D721Med (cell line): ENCODE measurements at regions not wholly inside any gene's neighbourhood (a gene's known extent, or its start where the extent isn't known, plus 50 kb on each side); places are given as distances from the start of the nearest gene placed in this dataset.

ENCODE experiments used
- DNase-seq: peaks from one replicate; pipeline ENCODE4 v3.0.0; 2011; ENCODE audit warnings: low spot score; ENCODE audit not compliant: insufficient read length
- FAIRE-seq: peaks from 2 replicates; lab custom pipeline; 2011; peaks lifted over from hg19 to GRCh38; lab: Jason Lieb, UNC
- TF ChIP-seq, protein P1 (sequence below): IDR thresholded peaks from 2 replicates; pipeline ENCODE4 v1.5.1; 2012; ENCODE audit warnings: mild to moderate bottlenecking, control low read depth; ENCODE audit not compliant: insufficient read depth; ENCODE audit errors: missing control alignments

DNA sequence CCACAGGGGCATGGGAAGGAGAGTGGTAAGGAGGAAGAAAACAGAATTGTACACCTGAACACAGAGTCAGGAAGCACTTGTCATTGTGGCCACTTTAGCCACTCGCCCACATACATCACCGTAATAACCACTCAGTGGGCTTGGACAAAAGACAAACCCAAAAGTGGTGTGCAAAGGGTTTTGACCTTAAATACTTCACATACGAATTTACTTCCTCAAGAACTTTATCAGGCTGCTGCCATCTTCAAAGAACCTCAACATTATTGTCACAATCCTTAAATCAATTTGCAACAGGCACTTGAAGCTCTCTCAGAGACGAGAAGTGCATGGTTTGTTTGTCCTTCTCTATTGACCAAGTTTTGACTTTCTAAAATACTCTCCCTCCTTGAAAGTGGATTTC, 187.3 kb upstream of the EGLN3 start:
- DNase-seq (no peak), FAIRE-seq (no peak)
- TF ChIP-seq, protein P1, sequence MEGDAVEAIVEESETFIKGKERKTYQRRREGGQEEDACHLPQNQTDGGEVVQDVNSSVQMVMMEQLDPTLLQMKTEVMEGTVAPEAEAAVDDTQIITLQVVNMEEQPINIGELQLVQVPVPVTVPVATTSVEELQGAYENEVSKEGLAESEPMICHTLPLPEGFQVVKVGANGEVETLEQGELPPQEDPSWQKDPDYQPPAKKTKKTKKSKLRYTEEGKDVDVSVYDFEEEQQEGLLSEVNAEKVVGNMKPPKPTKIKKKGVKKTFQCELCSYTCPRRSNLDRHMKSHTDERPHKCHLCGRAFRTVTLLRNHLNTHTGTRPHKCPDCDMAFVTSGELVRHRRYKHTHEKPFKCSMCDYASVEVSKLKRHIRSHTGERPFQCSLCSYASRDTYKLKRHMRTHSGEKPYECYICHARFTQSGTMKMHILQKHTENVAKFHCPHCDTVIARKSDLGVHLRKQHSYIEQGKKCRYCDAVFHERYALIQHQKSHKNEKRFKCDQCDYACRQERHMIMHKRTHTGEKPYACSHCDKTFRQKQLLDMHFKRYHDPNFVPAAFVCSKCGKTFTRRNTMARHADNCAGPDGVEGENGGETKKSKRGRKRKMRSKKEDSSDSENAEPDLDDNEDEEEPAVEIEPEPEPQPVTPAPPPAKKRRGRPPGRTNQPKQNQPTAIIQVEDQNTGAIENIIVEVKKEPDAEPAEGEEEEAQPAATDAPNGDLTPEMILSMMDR = no peak

DNA sequence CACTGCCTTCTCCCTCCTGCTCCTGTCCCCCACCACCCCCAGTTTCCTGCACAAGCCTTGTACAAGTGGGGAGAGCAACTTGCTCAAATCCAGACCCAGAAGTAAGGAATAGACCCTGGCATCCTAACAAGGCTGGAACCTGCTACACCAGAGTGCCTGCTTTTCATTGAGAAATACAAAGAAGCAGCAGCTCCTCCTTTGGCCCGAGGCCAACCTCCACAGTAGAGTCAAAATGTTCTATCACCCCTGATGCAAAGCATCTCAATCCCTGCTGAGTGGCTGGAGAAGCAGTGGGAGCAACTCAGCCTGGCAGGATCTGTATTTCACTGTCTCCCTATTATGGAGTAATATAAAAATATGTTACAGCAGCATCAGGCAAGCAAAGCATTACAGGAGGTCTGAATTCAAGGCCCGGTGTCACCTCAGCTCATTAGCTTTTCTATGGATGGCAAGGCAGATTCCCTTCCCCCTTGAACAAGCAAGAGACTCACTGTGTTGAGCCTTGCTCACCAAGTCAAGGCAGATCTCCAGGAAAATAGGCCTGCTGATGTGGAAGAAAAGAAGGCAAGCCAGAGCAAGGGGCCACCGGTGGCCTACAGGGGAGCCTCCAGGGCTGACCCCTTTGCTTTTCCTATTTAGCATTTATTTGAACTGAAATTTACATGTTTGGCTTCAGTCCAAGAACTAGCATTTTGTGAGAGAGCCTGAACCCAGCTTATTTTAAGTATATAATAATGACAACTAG, 186.3 kb upstream of the EGLN3 start:
- DNase-seq (no peak), FAIRE-seq (no peak)
- TF ChIP-seq, protein P1 = no peak

DNA sequence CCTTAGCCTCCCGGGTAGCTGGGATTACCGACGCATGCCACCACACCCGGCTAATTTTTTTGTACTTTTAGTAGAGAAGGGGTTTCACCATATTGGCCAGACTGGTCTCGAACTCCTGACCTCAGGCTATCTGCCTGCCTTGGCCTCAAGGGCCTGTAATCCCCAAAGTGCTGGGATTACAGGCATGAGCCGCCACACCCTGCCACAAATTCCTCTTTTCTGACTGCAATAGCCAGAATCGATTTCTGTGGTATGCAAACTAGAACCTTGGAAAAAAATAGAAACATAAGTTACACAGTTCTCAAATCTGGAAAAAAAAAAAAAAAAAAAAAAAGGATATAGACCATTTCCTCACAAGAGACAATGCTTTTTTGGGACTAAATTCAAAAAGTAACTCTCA, 184.6 kb upstream of the EGLN3 start:
- TF ChIP-seq, protein P1 = no peak
- FAIRE-seq (no peak), DNase-seq (no peak)

DNA sequence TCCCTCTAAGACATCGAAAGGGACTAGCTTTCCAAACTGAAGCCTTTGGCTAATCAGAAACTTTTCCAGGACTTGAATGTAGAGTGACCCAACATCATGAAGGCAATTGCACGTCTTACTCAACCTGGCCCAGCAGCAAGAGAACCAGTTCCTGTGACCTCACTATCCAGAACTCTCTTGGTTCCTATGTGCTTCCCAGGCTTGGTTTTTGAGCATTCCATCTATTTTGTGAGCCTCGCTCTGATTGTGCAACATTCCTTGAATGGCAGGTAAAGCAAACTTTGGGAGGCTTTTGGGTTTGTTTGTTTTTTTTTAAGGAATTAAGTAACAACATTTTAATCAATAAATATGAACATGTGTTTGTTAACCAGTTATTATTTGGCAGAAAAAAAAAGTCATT, 183.6 kb upstream of the EGLN3 start:
- TF ChIP-seq, protein P1 = no peak
- DNase-seq (no peak), FAIRE-seq (no peak)

DNA sequence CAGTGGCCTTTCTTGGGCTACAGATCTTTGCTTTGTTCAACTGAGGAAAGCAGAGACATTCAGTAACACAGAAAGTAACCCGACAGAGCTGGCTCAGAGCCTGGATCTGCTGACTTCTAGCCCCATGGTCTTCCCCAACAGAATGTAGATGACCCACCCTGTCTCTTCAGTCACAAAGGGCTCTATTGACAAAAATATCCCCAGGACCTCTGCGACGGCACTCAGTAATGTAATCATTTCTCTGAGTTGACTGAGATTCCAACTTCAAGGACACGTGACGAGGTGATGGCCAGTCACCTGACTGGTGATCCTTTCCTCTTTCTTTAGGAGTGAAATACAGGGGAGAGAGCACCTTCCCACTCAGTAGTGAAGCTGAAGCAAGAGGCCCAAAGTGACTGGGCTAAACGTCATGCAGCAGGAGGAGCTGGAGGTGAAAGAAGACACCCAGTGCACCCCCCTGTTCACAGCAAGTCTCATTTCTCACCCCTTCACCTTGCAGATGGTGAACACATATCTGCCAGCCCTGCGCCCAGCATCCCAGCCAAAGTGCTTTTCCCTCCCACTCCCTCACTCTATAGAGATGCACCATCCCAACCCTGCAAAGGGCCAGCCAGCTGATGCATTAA, 179.2 kb upstream of the EGLN3 start:
- FAIRE-seq = no peak
- TF ChIP-seq, protein P1 = no peak
- no peak for DNase-seq

DNA sequence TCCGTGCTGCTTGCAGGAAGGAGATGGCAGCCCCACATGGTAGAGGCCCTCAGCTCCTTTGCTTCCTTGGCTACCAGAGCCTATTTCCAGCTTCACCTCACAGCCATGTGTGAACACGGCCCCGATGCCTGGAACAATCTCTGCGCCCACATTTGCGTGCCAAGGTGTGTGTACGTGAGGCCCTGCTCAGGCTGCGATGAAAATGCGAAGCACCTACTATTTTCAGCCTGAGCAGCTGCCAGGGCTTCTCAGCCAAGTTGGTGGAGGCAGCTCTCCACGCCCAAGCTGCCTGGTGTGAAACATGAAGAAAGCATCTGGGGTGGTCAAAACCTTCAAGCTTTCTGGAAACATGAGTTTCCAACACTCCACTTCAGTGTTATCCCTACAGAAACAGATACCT, 177.8 kb upstream of the EGLN3 start:
- DNase-seq (no peak), FAIRE-seq (no peak)
- TF ChIP-seq, protein P1 = no peak

DNA sequence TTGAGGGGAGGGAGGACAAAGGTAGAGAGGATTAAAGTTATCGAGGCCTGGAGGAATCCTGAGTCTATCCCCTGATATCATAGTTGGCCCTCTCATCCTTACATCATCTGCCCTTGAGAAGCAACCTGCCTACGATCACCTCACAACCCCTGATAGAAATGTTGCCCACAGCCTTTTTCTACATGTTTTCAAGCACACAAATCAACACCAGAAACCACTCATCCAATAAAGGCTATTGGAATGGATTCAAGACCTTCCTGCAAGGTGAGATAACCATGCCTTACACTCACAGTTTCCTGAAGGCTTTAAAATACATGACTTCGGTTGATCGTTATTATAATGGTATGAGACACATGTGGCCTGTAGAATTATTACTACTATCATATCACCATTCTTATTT, 175.7 kb upstream of the EGLN3 start:
- TF ChIP-seq, protein P1 = no peak
- DNase-seq = no peak
- no peak for FAIRE-seq
